PC-9 (cell line): ENCODE measurements at regions not wholly inside any gene's neighbourhood (a gene's known extent, or its start where the extent isn't known, plus 50 kb on each side); places are given as distances from the start of the nearest gene placed in this dataset.

ENCODE experiments used
- BruUV-seq: library from RNA; stranded (reverse); fragments of 400-500 nt; replicated peaks from 2 replicates; lab custom pipeline; 2021; lab: Mats Ljungman, UMichigan
- CTCF ChIA-PET: fragments of 300-600 bp; sonication (Branson Sonifier 250); formaldehyde crosslinking; loops from one replicate; lab custom pipeline; 2022; ENCODE audit warnings: antibody characterized with exemption; lab: Charles Lee
- POLR2A ChIA-PET: fragments of 300-600 bp; sonication (Branson Sonifier 250); formaldehyde crosslinking; loops from one replicate; lab custom pipeline; 2022; ENCODE audit warnings: antibody characterized with exemption; ENCODE audit not compliant: unreplicated experiment; lab: Charles Lee
- DNase-seq, 2 experiments: peaks; one replicate each; pipeline versions ENCODE4 v3.0.0 to v3.0.0-alpha.2; 2015 to 2022; ENCODE audit warnings: mixed read lengths in 1 of 2
- H2AFZ ChIP-seq: fragments of 200-600 bp; sonication (generic); 2 replicates; pipeline ENCODE4 v1.8.1; 2017; ENCODE audit warnings: antibody characterized with exemption
- H3F3A ChIP-seq: fragments of 200-600 bp; sonication (generic); 2 replicates; pipeline ENCODE4 v1.8.1; 2017; ENCODE audit warnings: antibody characterized with exemption, mild to moderate bottlenecking, low read depth; ENCODE audit not compliant: insufficient read depth
- H3K27ac ChIP-seq: fragments of 200-600 bp; sonication (generic); 2 replicates; pipeline ENCODE4 v1.6.1; 2016; ENCODE audit warnings: mixed run types
- H3K27me3 ChIP-seq: fragments of 200-600 bp; sonication (generic); 2 replicates; pipeline ENCODE4 v1.6.1; 2016; ENCODE audit warnings: low read depth, mixed run types; ENCODE audit not compliant: insufficient read depth
- H3K36me3 ChIP-seq: fragments of 200-600 bp; sonication (generic); 2 replicates; pipeline ENCODE4 v1.6.1; 2016; ENCODE audit warnings: low read depth, mixed run types
- H3K4me1 ChIP-seq: fragments of 200-600 bp; sonication (generic); replicated peaks from 2 replicates; pipeline ENCODE4 v1.6.1; 2016; ENCODE audit warnings: mixed run types; ENCODE audit not compliant: insufficient read depth
- H3K4me2 ChIP-seq: fragments of 200-600 bp; sonication (generic); 2 replicates; pipeline ENCODE4 v1.6.1; 2017; ENCODE audit warnings: mixed run types
- H3K4me3 ChIP-seq: fragments of 200-600 bp; sonication (generic); 2 replicates; pipeline ENCODE4 v1.6.1; 2016; ENCODE audit warnings: mixed run types
- H3K79me2 ChIP-seq: fragments of 200-600 bp; sonication (generic); 2 replicates; pipeline ENCODE4 v1.6.1; 2017; ENCODE audit warnings: low read depth, mixed run types
- H3K9me2 ChIP-seq: fragments of 200-600 bp; sonication (generic); 2 replicates; pipeline ENCODE4 v1.8.1; 2017; ENCODE audit warnings: mild to moderate bottlenecking; ENCODE audit not compliant: insufficient read depth
- H3K9me3 ChIP-seq: fragments of 200-600 bp; sonication (generic); 2 replicates; pipeline ENCODE4 v1.8.1; 2016; ENCODE audit warnings: low read depth; ENCODE audit not compliant: insufficient read depth
- H4K20me1 ChIP-seq: fragments of 200-600 bp; sonication (generic); 2 replicates; pipeline ENCODE4 v1.8.1; 2017; ENCODE audit not compliant: insufficient read depth
- CTCF ChIP-seq: fragments of 200-600 bp; sonication (generic); conservative IDR thresholded peaks from 2 replicates; pipeline ENCODE4 v1.6.1; 2017; ENCODE audit warnings: mixed run types, antibody characterized with exemption, mild to moderate bottlenecking, moderate library complexity
- EZH2 ChIP-seq: fragments of 200-600 bp; sonication (generic); IDR thresholded peaks from 2 replicates; pipeline ENCODE4 v1.8.0; 2017; ENCODE audit warnings: antibody characterized with exemption, low read depth
- intact Hi-C: fragments of 100-400 bp; cut with micrococcal nuclease; formaldehyde crosslinking; loops from one replicate; pipeline ENCODE4 v1.10.0; 2022; ENCODE audit not compliant: unreplicated experiment

DNA sequence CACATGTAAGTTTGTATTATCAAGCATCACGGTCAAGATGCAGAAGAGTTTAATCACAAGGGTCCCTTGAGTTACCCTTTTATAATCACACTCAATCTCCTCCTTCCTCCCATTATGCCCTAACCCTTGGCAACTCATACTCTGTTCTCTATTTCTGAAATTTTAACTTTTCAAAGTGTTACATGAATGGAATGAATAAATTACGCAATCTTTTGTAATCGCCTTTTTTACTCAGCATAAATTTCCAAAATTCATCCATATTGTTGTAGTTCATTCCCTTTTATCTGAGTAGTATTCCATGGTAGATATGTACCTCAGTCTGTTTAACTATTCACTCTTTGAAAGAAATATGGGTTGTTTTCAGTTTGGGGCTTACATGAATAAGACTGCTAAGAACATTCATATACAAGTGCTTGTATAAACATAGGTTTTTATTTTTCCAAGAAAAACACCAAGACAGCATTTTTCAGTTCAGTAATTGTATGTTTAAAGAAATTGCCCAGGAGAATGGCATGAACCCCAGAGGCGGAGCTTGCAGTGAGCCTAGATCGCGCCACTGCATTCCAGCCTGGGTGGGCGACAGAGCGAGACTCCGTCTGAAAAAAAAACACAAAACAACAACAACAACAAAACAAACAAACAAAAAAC is 430.9 kb upstream of the KCNH7 start:
- no peak overlapping the region for H3K4me2 ChIP-seq
- H3K27me3 ChIP-seq = no peaks in the 10 kb centered on the region
- H3K9me3 ChIP-seq = peaks cover 3% of the 10 kb centered on the region; the same call in 1 of the 2 replicates
- H3K27ac ChIP-seq = no peak overlapping the region
- TF ChIP-seq EZH2 = no peak
- no peak for TF ChIP-seq CTCF
- intact Hi-C loops = no loop called here
- POLR2A ChIA-PET = no interaction called here
- H3K79me2 ChIP-seq = no peaks in the 10 kb centered on the region
- H3K36me3 ChIP-seq = no peaks in the 10 kb centered on the region
- 0 out of 2 replicates have a peak, but pooled peaks cover 4% of the 10 kb centered on the region for H3K4me1 ChIP-seq
- CTCF ChIA-PET = interaction anchor here (0.5 kb wide), 1 partner anchor 959 kb away, joined by 5 read pairs; no protein-coding TSS in a partner anchor
- DNase-seq = no peak
- H4K20me1 ChIP-seq = no peaks in the 10 kb centered on the region
- H3K4me3 ChIP-seq = no peak overlapping the region
- no peaks in the 10 kb centered on the region for H3F3A ChIP-seq
- H3K9me2 ChIP-seq = no peaks in the 10 kb centered on the region
- BruUV-seq = no TSS peak
- H2AFZ ChIP-seq = no peak overlapping the region

GRCh38 chr2:163266772-163267171 is 428.2 kb upstream of the KCNH7 start:
- no peaks in the 10 kb centered on the region for H3F3A ChIP-seq
- POLR2A ChIA-PET = no interaction called here
- no peaks in the 10 kb centered on the region for H3K9me2 ChIP-seq
- H3K36me3 ChIP-seq = no peaks in the 10 kb centered on the region
- H3K27ac ChIP-seq = no peak overlapping the region
- no peaks in the 10 kb centered on the region for H4K20me1 ChIP-seq
- BruUV-seq = no TSS peak
- TF ChIP-seq EZH2 = no peak
- no peak for TF ChIP-seq CTCF
- CTCF ChIA-PET = no interaction called here
- no peaks in the 10 kb centered on the region for H3K27me3 ChIP-seq
- no peak overlapping the region for H2AFZ ChIP-seq
- intact Hi-C loops = no loop called here
- H3K4me3 ChIP-seq = no peak overlapping the region
- DNase-seq = peak; percentile 1 to 75
- peaks cover 3% of the 10 kb centered on the region; the same call in 1 of the 2 replicates for H3K9me3 ChIP-seq
- H3K4me2 ChIP-seq = no peak overlapping the region
- H3K4me1 ChIP-seq = 0 out of 2 replicates have a peak, but pooled peaks cover 4% of the 10 kb centered on the region
- H3K79me2 ChIP-seq = no peaks in the 10 kb centered on the region

DNA sequence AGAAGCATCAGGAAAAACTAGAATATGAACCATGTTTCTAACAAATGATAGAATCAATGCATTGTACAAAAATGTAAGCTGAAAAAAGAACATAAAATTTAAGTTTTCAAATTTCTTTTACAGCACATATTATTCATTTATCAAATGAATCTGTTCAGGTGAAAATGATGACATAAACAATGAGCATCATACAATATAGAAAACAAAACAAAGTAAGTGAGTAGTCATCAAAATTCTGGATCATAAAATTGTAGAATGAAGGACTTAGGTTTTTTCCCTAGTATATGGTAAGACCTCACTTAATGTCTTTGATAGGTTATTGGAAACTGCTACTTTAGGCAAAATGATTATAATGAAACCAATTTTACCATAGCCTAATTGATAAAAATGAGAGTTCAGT is 427.0 kb upstream of the KCNH7 start:
- peaks cover 3% of the 10 kb centered on the region; the same call in 1 of the 2 replicates for H3K9me3 ChIP-seq
- ChIA-PET CTCF (no interaction called here), POLR2A (interaction anchor here (0.9 kb wide), 1 partner anchor 69 kb away, joined by 7 read pairs; no protein-coding TSS in a partner anchor)
- TF ChIP-seq CTCF (no peak), EZH2 (no peak)
- H3K79me2 ChIP-seq = no peaks in the 10 kb centered on the region
- no peaks in the 10 kb centered on the region for H3K36me3 ChIP-seq
- H4K20me1 ChIP-seq = no peaks in the 10 kb centered on the region
- 0 out of 2 replicates have a peak, but pooled peaks cover 4% of the 10 kb centered on the region for H3K4me1 ChIP-seq
- no peaks in the 10 kb centered on the region for H3K27me3 ChIP-seq
- no peak overlapping the region for H3K27ac ChIP-seq
- intact Hi-C loops = no loop called here
- no peak for DNase-seq
- no peak overlapping the region for H2AFZ ChIP-seq
- no peak overlapping the region for H3K4me2 ChIP-seq
- H3F3A ChIP-seq = no peaks in the 10 kb centered on the region
- H3K4me3 ChIP-seq = no peak overlapping the region
- no TSS peak for BruUV-seq
- H3K9me2 ChIP-seq = no peaks in the 10 kb centered on the region
